HG03066 (cell line): ENCODE measurements at regions not wholly inside any gene's neighbourhood (a gene's known extent, or its start where the extent isn't known, plus 50 kb on each side); places are given as distances from the start of the nearest gene placed in this dataset.
"Not testable (repeated sequence)": the region's sequence is repeated elsewhere in the genome, so short reads cannot be mapped to it uniquely, and the experiment has no call there.

ENCODE experiments used
- ATAC-seq: cut with Tn5 transposase; IDR thresholded peaks from one replicate; pipeline ENCODE4 v1.9.1; 2021; ENCODE audit warnings: low read depth; ENCODE audit not compliant: unreplicated experiment

- no peak for ATAC-seq
Measured at GRCh38 chrX:125654501-125654900, 334.8 kb downstream of the TEX13C start.

- ATAC-seq: no peak
Measured at GRCh38 chrX:125673758-125674157, 354.1 kb downstream of the TEX13C start.

GRCh38 chrX:125678258-125678657, 358.6 kb downstream of the TEX13C start:
- no peak for ATAC-seq

GRCh38 chrX:125680366-125680765, 360.7 kb downstream of the TEX13C start:
- no peak for ATAC-seq

- no peak for ATAC-seq
Measured at GRCh38 chrX:125681058-125681457, 361.4 kb downstream of the TEX13C start.

GRCh38 chrX:125681507-125681906, 361.8 kb downstream of the TEX13C start:
- ATAC-seq: peak; percentile 84

GRCh38 chrX:125690522-125690921, 370.9 kb downstream of the TEX13C start:
- not testable (repeated sequence) for ATAC-seq

GRCh38 chrX:125694171-125694570, 374.5 kb downstream of the TEX13C start:
- ATAC-seq: no peak

- no peak for ATAC-seq
Measured at GRCh38 chrX:125709074-125709473, 389.4 kb downstream of the TEX13C start.

- no peak for ATAC-seq
Measured at GRCh38 chrX:125709532-125709931, 389.9 kb downstream of the TEX13C start.

- no peak for ATAC-seq
Measured at GRCh38 chrX:125710403-125711062, 390.9 kb downstream of the TEX13C start.

- ATAC-seq: no peak
Measured at GRCh38 chrX:125711103-125711502, 391.4 kb downstream of the TEX13C start.

GRCh38 chrX:125713633-125714032, 394.0 kb downstream of the TEX13C start:
- ATAC-seq: no peak

- no peak for ATAC-seq
Measured at GRCh38 chrX:125727117-125727516, 407.4 kb downstream of the TEX13C start.

- ATAC-seq: no peak
Measured at GRCh38 chrX:125736008-125736729, 416.5 kb downstream of the TEX13C start.

- no peak for ATAC-seq
Measured at GRCh38 chrX:125742811-125743210, 423.1 kb downstream of the TEX13C start.

- ATAC-seq: no peak
Measured at GRCh38 chrX:125744914-125745313, 421.2 kb downstream of the DCAF12L2 start.

GRCh38 chrX:125757794-125758564, 408.1 kb downstream of the DCAF12L2 start:
- ATAC-seq: no peak

GRCh38 chrX:125758819-125759218, 407.3 kb downstream of the DCAF12L2 start:
- ATAC-seq: no peak

- no peak for ATAC-seq
Measured at GRCh38 chrX:125762954-125763353, 403.1 kb downstream of the DCAF12L2 start.

GRCh38 chrX:125765347-125765746, 400.7 kb downstream of the DCAF12L2 start:
- no peak for ATAC-seq
